GM23248 (cell line): ENCODE measurements at regions not wholly inside any gene's neighbourhood (a gene's known extent, or its start where the extent isn't known, plus 50 kb on each side); places are given as distances from the start of the nearest gene placed in this dataset.

Source experiments
- DNase-seq: peaks from one replicate; pipeline ENCODE4 v3.0.0-alpha.2; 2015
- H2AFZ ChIP-seq: fragments of 200-600 bp; sonication (generic); 2 replicates; pipeline ENCODE4 v1.6.1; 2016; ENCODE audit warnings: antibody characterized with exemption
- H3F3A ChIP-seq: fragments of 200-600 bp; sonication (generic); 2 replicates; pipeline ENCODE4 v1.6.1; 2016; ENCODE audit warnings: mild to moderate bottlenecking, antibody characterized with exemption, mixed run types; ENCODE audit not compliant: insufficient read depth
- H3K27ac ChIP-seq: fragments of 200-600 bp; sonication (generic); 2 replicates; pipeline ENCODE4 v1.5.1; 2016; ENCODE audit warnings: mild to moderate bottlenecking
- H3K27me3 ChIP-seq: fragments of 200-600 bp; sonication (generic); replicated peaks from 2 replicates; pipeline ENCODE4 v1.6.1; 2016; ENCODE audit warnings: mild to moderate bottlenecking; ENCODE audit not compliant: insufficient read depth
- H3K36me3 ChIP-seq: fragments of 200-600 bp; sonication (generic); 2 replicates; pipeline ENCODE4 v1.6.1; 2016; ENCODE audit warnings: low read depth, mild to moderate bottlenecking
- H3K4me1 ChIP-seq: fragments of 200-600 bp; sonication (generic); 2 replicates; pipeline ENCODE4 v1.6.1; 2016; ENCODE audit warnings: mild to moderate bottlenecking; ENCODE audit not compliant: insufficient read depth
- H3K4me2 ChIP-seq: fragments of 200-600 bp; sonication (generic); one replicate; pipeline ENCODE4 v1.6.1; 2016; ENCODE audit warnings: mild to moderate bottlenecking; ENCODE audit not compliant: unreplicated experiment
- H3K4me3 ChIP-seq: fragments of 200-600 bp; sonication (generic); 2 replicates; pipeline ENCODE4 v1.5.1; 2016; ENCODE audit warnings: mild to moderate bottlenecking
- H3K79me2 ChIP-seq: fragments of 200-600 bp; sonication (generic); 2 replicates; pipeline ENCODE4 v1.6.1; 2016; ENCODE audit warnings: mild to moderate bottlenecking; ENCODE audit not compliant: insufficient read depth
- H3K9ac ChIP-seq: fragments of 200-600 bp; sonication (generic); 2 replicates; pipeline ENCODE4 v1.6.1; 2016; ENCODE audit warnings: mild to moderate bottlenecking
- H3K9me2 ChIP-seq: fragments of 200-600 bp; sonication (generic); 2 replicates; pipeline ENCODE4 v1.6.1; 2016; ENCODE audit warnings: mixed run types, mild to moderate bottlenecking, moderate library complexity; ENCODE audit not compliant: insufficient read depth
- H3K9me3 ChIP-seq: fragments of 200-600 bp; sonication (generic); one replicate; pipeline ENCODE4 v1.6.1; 2017; ENCODE audit warnings: low read depth
- H4K20me1 ChIP-seq: fragments of 200-600 bp; sonication (generic); 2 replicates; pipeline ENCODE4 v1.6.0; 2016; ENCODE audit not compliant: insufficient read depth
- EZH2 ChIP-seq: fragments of 200-600 bp; sonication (generic); IDR thresholded peaks from 2 replicates; pipeline ENCODE4 v1.6.1; 2018; ENCODE audit warnings: antibody characterized with exemption, mild to moderate bottlenecking; ENCODE audit not compliant: insufficient read depth, poor library complexity, severe bottlenecking
- EZH2phosphoT487 ChIP-seq: fragments of 200-600 bp; sonication (generic); IDR thresholded peaks from 2 replicates; pipeline ENCODE4 v1.6.1; 2018; ENCODE audit warnings: antibody characterized with exemption, moderate library complexity, mild to moderate bottlenecking, low read depth; ENCODE audit not compliant: insufficient read depth
- WGBS, 2 experiments: methylation state at CpG; one replicate each; pipeline ENCODE4 v1.1.6; 2015 to 2017; ENCODE audit warnings: low lambda C conversion rate in 2 of 2, low coverage in 1 of 2; ENCODE audit errors: missing lambda C conversion rate in 2 of 2; 5-methylcytosine and 5-hydroxymethylcytosine counted together
- in situ Hi-C: fragments of 300-500 bp; cut with MboI; formaldehyde crosslinking; loops from 2 replicates; pipeline ENCODE4 v1.15.0; 2020

DNA sequence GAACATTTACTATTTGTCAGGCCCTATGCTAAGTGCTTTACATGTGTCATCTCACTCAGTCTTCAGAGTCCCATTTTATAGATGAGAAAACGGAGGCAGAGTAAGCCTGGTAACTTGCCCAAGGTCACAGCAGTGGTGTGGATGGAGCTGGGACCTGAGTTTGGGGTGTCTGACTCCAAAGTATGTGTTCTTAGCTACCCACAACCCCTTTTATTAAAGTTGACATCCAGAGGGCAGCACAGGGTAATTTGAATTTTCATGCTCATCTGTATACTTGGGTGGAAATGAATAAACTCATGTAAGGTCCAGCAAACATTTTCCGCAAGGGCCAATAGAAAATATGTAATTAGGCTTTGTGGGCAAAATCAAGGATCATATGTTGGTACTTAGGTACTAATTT is 93.4 kb upstream of the SLC25A48 start:
- 68 to 78% methylated on average over 2 of the region's 2 CpGs for WGBS, 2 experiments
- H3F3A ChIP-seq: no peaks in the 10 kb centered on the region

GRCh38 chr5:135740475-135740874 is 94.0 kb upstream of the SLC25A48 start:
- H3F3A ChIP-seq: no peaks in the 10 kb centered on the region
- no peak overlapping the region for H3K9ac ChIP-seq
- no peaks in the 10 kb centered on the region for H4K20me1 ChIP-seq
- peaks cover 12% of the 10 kb centered on the region; the same call in 1 of the 2 replicates for H3K27me3 ChIP-seq
- no peak for TF ChIP-seq EZH2
- TF ChIP-seq EZH2phosphoT487: no peak
- no peak overlapping the region for H3K4me2 ChIP-seq
- H3K9me3 ChIP-seq: no peaks in the 10 kb centered on the region
- DNase-seq: no peak
- H3K27ac ChIP-seq: no peak overlapping the region
- no peaks in the 10 kb centered on the region for H3K4me1 ChIP-seq
- no peaks in the 10 kb centered on the region for H3K36me3 ChIP-seq
- H3K4me3 ChIP-seq: no peak overlapping the region
- WGBS, 2 experiments: 2 to 4% methylated on average over 2 of the region's 2 CpGs
- no peaks in the 10 kb centered on the region for H3K9me2 ChIP-seq
- H2AFZ ChIP-seq: no peak overlapping the region
- in situ Hi-C loops: no loop called here
- H3K79me2 ChIP-seq: no peaks in the 10 kb centered on the region

More for the DNA sequence above, 93.4 kb upstream of the SLC25A48 start:
- Histone ChIP-seq H3K27ac (no peak overlapping the region), H3K9ac (no peak overlapping the region), H3K79me2 (no peaks in the 10 kb centered on the region), H3K36me3 (no peaks in the 10 kb centered on the region), H3K27me3 (peaks cover 12% of the 10 kb centered on the region; the same call in 1 of the 2 replicates), H2AFZ (no peak overlapping the region), H3K9me3 (no peaks in the 10 kb centered on the region), H3K4me1 (no peaks in the 10 kb centered on the region), H4K20me1 (no peaks in the 10 kb centered on the region), H3K9me2 (no peaks in the 10 kb centered on the region), H3K4me3 (no peak overlapping the region), H3K4me2 (no peak overlapping the region)
- TF ChIP-seq EZH2: no peak
- TF ChIP-seq EZH2phosphoT487: no peak
- in situ Hi-C loops: no loop called here
- DNase-seq: no peak

DNA sequence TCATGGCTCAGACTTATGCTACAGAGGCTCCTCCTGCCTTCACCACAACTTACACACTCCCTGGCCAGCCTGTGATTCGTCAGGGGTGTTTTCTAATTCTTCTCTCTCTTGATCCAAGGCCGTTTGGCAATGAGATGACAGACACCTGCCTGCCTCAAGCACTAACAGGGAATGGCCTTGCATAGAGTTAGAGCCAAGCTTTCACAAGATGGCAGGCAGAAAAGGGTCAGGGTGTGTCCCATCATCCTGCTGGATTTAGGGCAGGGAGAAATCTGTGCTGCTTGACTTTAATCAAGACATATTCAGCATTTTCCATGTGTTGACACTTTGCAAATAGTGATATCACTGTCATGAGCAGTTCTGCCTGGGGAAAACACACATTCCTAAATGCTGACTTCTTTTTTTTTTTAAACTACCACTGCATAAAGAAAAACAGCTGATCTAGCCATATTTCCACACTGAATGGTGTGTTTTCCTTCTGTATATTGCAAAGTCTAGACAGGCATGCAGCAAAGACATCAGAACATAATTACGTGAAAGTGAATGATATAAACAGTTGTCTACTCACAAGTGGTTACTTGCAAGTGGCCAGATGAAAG is 95.0 kb upstream of the SLC25A48 start:
- peak; percentile 52 for DNase-seq
- no peak overlapping the region for H3K4me2 ChIP-seq

DNA sequence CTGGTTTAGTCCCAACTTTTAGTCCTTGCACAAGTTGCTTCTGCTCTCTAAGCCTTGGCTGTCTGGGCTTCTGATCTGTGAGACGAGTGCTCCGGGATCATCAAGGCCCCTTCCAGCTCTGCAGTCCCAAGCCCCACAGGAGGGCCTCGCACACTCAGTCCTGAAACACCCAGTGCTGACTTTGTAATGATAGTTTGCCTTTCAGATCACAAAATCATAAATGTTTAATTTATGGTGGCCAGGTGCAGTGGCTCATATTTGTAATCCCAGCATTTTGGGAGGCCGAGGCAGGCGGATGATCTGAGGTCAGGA is 95.9 kb upstream of the SLC25A48 start:
- Histone ChIP-seq H3K36me3 (no peaks in the 10 kb centered on the region), H3K79me2 (no peaks in the 10 kb centered on the region), H3K9ac (no peak overlapping the region), H3K27me3 (peaks cover 12% of the 10 kb centered on the region; the same call in 1 of the 2 replicates), H3K4me2 (no peak overlapping the region), H4K20me1 (no peaks in the 10 kb centered on the region), H3K4me3 (no peak overlapping the region), H3K9me2 (no peaks in the 10 kb centered on the region), H2AFZ (no peak overlapping the region), H3F3A (no peaks in the 10 kb centered on the region), H3K4me1 (no peaks in the 10 kb centered on the region), H3K27ac (no peak overlapping the region), H3K9me3 (no peaks in the 10 kb centered on the region)
- TF ChIP-seq EZH2 (no peak), EZH2phosphoT487 (no peak)
- 78 to 79% methylated on average over 5 of the region's 5 CpGs for WGBS, 2 experiments
- in situ Hi-C loops: no loop called here
- DNase-seq: no peak

More for the DNA sequence above, 95.0 kb upstream of the SLC25A48 start:
- H3K4me3 ChIP-seq: no peak overlapping the region
- no peaks in the 10 kb centered on the region for H3K9me3 ChIP-seq
- H3K9me2 ChIP-seq: no peaks in the 10 kb centered on the region
- H4K20me1 ChIP-seq: no peaks in the 10 kb centered on the region
- no peak for TF ChIP-seq EZH2phosphoT487
- TF ChIP-seq EZH2: no peak
- no peak overlapping the region for H2AFZ ChIP-seq
- H3K27me3 ChIP-seq: peaks cover 12% of the 10 kb centered on the region; the same call in 1 of the 2 replicates
- 2 to 5% methylated on average over 3 of the region's 3 CpGs for WGBS, 2 experiments
- H3K4me1 ChIP-seq: no peaks in the 10 kb centered on the region
- H3K27ac ChIP-seq: no peak overlapping the region
- no peaks in the 10 kb centered on the region for H3K36me3 ChIP-seq
- no peaks in the 10 kb centered on the region for H3K79me2 ChIP-seq
- in situ Hi-C loops: no loop called here
- H3F3A ChIP-seq: no peaks in the 10 kb centered on the region
- H3K9ac ChIP-seq: no peak overlapping the region
